Activated CD4-positive, alpha-beta T cell treated with anti-CD3 and anti-CD28 coated beads for 48 hours (primary cell): ENCODE measurements at regions not wholly inside any gene's neighbourhood (a gene's known extent, or its start where the extent isn't known, plus 50 kb on each side); places are given as distances from the start of the nearest gene placed in this dataset.
"Not testable (repeated sequence)": the region's sequence is repeated elsewhere in the genome, so short reads cannot be mapped to it uniquely, and the experiment has no call there.

ENCODE experiments used
- DNase-seq: peaks from one replicate; pipeline ENCODE4 v3.0.0-alpha.2; 2020

DNA sequence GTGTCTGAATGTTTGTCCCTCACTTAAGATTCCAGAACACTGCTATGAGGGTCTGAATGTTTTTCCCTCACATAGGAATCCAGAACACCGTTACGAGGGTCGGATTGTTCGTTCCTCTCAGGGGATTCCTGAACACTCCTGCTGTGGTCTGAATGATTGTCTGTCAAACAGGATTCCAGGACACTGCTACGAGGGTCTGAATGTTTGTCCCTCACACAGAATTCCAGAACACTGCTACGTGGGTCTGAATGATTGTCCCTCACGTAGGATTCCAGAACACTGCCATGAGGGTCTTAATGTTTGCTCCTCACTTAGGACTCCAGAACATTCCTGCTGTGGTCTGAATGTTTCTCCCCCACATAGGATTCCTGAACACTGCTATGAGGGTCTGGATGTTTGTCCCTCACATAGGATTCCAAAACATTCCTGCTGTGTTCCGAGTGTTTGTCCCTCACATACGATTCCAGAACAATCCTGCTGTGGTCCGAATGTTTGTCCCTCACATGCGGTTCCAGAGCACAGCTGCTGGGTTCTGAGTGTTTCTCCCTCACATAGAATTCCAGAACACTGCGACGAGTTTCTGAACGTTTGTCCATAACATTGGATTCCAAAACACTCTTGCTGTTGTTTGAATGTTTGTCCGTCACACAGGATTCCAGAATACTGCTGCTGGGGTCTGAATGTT, 199.5 kb downstream of the FOXD4L6 start:
- no peak for DNase-seq

DNA sequence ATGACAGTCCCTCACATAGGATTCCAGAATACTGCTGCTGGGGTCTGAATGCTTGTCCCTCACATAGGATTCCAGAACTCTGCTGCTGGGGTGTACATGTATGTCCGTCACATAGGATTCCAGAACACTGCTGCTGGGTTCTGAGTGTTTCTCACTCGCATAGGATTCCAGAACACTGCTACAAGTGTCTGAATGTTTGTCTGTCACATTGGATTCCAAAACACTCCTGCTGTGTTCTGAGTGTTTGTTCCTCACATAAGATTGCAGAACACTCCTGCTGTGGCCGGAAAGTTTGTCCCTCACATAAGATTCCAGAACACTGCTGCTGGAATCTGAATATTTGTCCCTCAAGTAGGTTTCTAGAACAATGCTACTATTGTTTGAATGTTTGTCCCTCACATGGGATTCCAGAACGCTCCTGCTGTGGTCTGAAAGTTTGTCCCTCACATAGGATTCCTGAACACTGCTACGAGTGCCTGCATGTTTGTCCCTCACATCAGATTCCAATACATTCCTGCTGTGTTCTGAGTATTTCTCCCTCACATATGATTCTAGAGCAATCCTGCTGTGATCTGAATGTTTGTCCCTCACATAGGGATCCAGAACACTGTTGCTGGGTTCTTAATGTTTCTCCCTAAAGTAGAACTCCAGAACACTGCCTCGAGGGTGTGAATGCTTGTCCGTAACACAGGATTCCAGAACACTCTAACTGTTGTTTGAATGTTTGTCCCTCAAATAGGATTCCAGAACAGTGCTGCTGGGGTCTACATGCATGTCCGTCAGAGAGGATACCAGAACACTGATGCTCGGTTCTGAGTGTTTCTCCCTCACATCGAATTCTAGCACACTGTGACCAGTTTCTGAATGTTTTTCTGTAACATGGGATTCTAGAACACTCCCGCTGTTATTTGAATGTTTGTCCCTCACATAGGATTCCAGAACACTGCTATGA, 200.4 kb downstream of the FOXD4L6 start:
- no peak for DNase-seq

DNA sequence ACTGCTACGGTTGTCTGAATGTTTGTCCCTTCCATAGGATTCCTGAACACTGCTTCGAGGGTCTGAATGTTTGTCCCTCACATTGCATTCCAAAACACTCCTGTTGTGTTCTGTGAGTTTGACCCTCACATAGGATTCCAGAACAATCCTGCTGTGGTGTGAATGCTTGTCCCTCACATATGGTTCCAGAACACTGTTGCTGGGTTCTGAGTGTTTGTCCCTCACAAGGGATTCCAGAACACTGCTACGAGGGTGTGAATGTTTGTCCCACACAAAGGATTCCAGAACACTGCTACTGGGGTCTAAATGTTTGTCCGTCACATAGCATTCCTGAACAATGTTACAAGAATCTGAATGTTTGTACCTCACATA, 201.2 kb downstream of the FOXD4L6 start:
- DNase-seq = no peak

DNA sequence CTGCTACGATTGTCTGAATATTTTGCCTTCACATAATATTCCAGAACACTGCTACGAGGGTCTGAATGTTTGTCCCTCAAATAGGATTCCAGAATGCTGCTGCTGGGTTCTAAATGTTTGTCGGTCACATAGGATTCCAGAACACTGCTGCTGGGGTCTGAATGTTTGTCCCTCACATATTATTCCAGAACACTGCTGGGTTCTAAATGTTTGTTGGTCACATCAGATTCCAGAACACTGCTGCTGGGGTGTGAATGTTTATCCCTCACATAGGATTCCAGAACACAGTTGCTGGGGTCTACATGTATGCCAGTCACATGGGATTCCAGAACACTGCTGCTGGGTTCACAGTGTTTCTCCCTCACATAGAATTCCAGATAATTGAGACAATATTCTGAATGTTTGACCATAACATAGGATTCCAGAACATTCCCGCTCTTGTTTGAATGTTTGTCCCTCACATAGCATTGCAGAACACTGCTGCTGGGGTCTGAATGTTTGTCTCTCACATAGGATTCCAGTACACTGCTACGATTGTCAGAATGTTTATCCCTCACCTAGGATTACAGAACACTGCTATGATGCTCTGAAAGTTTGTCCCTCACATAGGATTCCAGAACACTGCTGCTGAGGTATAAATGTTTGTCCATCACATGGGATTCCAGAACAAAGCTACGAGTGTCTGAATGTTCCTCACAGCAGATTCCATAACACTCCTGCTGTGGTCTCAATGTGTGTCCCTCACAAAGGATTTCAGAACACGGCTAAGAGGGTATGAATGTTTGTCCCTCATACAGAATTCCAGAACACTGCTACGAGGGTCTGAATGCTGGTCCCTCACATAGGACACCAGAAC, 201.8 kb downstream of the FOXD4L6 start:
- DNase-seq = no peak

DNA sequence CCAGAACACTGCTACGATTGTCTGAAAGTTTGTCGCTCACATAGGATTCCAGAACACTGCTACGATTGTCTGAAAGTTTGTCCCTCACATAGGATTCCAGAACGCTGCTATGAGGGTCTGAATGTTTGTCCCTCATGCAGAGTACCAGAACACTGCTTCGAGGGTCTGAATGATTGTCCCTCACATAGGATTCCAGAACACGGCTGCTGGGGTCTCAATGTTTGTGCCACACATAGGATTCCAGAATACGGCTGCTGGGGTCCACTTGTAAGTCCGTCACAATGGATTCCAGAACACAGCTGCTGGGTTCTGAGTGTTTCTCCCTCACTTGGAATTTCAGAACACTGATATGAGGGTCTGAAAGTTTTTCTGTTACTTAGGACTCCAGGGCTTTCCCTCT, 203.3 kb downstream of the FOXD4L6 start:
- DNase-seq = no peak

DNA sequence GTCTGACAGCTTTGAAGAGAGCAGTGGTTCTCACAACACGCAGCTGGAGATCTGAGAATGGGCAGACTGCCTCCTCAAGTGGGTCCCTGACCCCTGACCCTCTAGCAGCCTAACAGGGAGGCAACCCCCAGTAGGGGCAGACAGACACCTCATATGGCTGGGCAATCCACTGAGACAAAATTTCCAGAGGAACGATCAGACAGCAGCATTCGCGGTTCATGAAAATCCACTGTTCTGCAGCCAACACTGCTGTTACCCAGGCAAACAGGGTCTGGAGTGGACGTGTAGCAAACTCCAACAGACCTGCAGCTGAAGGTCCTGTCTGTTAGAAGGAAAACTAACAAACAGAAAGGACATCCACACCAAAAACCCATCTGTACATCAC, 212.1 kb downstream of the FOXD4L6 start:
- not testable (repeated sequence) for DNase-seq

DNA sequence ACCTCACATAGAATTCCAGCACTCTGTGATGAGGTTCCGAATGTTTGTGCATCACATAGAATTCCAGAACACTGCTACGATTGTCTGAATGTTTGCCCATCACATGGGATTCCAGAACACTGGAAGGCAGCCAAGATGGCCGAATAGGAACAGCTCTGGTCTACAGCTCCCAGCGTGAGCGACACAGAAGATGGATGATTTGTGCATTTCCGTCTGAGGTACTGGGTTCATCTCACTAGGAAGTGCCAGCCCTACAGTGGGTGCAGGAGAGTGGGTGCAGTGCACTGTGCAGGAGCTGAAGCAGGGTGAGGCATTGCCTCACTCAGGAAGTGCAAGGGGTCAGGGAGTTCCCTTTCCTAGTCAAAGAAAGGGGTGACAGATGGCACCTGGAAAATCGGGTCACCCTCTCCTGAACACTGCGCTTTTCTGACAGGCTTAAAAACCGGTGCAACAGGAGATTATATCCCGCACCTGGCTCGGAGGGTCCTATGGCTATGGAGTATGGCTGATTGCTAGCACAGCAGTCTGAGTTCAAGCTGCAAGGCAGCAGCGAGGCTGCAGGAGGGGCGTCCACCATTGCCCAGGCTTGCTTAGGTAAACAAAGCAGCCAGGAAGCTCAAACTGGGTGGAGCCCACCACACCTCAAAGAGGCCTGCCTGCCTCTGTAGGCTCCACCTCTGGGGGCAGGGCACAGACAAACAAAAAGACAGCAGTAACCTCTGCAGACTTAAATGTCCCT, 212.7 kb downstream of the FOXD4L6 start:
- not testable (repeated sequence) for DNase-seq

DNA sequence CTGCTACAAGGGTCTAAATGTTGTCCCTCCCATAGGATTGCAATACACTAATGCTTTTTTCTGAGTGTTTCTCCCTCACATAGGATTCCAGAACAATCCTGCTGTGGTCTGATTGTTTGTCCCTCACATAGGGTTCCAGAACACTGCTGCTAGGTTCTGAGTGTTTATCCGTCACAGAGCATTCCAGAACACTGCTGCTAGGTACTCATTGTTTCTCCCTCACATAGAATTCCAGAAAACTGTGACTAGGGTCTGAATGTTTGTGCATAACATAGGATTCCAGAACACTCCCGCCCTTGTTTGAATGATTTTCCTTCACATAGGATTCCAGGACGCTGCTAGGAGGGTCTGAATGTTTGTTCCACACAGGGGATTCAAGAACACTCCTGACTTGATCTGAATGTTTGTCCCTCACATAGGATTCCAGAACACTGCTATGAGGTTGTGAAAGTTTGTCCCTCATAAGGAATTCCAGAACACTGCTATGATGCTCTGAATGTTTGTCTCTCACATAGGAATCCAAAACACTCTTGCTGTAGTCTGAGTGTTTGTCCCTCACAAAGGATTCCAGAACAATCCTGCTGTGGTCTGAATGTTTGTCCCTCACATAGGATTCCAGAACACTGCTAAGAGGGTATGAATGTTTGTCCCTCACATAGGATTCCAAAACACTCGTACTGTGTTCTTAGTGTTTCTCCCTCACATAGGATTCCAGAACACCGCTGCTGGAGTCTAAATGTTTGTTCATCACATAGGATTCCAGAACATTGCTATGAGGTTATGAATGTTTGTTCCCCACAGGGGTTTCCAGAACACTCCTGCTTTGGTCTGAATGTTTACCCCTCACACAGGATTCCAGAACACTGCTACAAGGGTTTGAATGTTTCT, 213.5 kb downstream of the FOXD4L6 start:
- DNase-seq = no peak

DNA sequence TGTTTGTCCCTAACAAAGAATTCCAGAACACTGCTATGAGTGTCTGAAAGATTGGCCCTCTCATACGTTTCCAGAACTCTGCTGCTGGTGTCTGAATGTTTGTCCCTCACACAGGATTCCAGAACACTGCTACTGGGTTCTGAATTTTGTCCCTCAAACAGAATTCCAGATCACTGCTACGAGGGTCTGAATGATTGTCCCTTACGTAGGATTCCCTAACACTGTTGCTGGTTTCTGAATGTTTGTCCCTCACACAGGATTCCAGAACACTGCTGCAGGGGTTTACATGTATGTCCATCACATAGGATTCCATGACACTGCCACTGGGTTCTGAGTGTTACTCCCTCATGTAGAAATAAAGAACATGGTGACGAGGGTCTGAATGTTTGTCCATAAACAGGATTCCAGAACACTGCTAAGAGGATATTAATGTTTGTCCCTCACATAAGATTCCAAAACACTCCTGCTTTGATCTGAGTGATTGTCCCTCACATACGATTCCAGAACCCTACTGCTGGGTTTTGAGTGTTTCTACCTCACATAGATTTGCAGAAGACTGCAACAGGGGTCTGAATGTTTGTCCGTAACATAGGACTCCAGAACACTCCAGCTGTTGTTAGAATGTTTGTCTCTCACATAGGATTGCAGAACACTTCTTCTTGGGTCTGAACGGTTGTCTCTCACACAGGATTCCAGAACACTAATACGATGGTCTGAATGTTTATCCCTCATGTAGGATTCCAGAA, 214.4 kb downstream of the FOXD4L6 start:
- DNase-seq = no peak

DNA sequence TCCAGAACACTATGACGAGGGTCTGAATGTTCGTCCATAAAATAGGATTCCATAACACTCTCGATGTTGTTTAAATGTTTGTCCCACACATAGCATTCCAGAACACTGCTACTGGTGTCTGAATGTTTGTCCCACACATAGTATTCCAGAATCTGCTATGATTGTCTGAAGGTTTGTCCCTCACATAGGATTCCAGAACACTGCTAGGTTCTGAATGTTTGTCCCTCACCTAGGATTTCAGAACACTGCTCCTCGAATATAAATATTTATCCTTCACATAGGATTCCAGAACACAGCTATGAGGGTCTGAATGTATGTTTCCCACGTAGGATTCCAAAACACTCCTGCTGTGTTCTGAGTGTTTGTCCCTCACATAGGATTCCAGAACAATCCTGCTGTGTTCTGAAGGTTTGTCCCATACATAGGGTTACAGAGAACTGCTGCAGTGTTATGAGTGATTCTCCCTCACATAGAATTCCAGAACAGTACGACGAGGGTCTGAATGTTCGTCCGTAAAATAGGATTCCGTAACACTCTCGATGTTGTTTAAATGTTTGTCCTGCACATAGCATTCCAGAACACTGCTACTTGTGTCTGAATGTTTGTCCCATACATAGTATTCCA, 215.3 kb downstream of the FOXD4L6 start:
- DNase-seq = no peak

DNA sequence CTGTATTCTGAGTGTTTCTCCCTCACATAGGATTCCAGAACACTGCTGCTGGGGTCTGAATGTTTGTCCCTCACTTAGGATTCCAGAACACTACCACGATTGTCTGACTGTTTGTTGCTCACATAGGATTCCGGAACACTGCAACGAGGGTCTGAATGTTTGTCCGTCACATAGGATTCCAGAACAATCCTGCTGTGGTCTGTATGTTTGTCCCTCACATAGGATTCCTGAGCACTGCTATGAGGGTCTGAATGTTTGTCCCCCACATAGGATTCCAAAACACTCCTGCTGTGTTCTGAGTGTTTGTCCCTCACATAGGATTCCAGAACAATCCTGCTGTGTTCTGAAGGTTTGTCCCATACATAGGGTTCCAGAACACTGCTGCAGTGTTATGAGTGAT, 215.8 kb downstream of the FOXD4L6 start:
- DNase-seq = not testable (repeated sequence)

DNA sequence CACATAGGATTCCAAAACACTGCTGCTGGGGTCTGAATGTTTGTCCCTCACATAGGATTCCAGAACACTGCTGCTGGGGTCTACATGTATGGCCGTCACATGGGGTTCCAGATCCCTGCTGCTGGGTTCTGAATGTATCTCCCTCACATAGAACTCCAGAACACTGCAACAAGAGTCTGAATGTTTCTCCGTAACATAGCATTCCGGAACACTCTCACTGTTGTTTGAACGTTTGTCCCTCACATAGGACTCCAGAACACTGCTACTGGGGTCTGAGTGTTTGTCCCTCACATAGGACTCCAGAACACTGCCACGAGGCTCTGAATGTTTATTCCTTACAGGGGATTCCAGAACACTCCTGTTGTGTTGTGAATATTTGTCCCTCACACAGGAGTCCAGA, 216.8 kb downstream of the FOXD4L6 start:
- DNase-seq = no peak

DNA sequence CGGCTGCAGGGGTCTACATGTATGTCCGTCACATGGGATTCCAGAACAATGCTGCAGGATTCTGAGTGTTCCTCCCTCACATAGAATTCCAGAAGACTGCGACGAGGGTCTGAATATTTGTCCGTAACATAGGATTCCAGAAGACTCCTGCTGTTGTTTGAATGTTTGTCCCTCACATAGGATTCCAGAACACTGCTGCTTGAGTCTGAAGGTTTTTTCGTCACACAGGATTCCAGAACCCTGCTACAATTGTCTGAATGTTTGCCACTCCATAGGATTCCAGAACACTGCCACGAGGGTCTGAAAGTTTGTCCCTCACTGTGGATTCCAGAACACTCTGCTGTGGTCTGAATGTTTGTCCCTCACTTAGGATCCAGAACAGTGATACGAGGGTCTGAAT, 217.5 kb downstream of the FOXD4L6 start:
- not testable (repeated sequence) for DNase-seq

DNA sequence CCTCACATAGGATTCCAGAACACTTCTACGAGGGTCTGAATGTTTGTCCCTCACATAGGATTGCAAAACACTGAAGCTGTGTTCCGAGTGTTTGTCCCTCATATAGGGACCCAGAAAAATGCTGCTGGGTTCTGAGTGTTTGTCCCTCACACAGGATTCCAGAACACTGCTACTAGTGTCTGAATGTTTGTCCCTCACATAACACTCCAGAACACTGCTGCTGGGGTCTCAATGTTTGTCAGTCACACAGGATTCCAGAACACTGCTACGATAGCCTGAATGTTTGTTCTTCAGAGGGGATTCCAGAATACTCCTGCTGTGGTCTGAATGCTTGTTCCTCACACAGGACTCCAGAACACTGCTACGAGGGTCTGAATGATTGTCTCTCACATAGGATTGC, 218.7 kb downstream of the FOXD4L6 start:
- DNase-seq = no peak

DNA sequence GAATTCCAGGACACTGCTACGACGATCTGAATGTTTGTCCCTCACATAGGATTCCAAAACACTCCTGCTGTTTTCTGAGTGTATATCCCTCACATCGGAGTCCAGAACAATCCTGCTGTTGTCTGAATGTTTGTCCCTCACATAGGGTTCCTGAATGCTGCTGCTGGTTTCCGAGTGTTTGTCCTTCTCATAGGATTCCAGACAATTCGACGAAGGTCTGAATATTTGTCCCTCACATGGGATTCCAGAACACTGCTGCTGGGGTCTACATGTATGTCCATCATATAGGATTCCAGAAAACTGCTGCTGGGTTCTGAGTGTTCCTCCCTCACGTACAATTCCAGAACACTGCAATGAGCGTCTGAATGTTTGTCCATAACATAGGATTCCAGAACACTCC, 219.4 kb downstream of the FOXD4L6 start:
- not testable (repeated sequence) for DNase-seq

DNA sequence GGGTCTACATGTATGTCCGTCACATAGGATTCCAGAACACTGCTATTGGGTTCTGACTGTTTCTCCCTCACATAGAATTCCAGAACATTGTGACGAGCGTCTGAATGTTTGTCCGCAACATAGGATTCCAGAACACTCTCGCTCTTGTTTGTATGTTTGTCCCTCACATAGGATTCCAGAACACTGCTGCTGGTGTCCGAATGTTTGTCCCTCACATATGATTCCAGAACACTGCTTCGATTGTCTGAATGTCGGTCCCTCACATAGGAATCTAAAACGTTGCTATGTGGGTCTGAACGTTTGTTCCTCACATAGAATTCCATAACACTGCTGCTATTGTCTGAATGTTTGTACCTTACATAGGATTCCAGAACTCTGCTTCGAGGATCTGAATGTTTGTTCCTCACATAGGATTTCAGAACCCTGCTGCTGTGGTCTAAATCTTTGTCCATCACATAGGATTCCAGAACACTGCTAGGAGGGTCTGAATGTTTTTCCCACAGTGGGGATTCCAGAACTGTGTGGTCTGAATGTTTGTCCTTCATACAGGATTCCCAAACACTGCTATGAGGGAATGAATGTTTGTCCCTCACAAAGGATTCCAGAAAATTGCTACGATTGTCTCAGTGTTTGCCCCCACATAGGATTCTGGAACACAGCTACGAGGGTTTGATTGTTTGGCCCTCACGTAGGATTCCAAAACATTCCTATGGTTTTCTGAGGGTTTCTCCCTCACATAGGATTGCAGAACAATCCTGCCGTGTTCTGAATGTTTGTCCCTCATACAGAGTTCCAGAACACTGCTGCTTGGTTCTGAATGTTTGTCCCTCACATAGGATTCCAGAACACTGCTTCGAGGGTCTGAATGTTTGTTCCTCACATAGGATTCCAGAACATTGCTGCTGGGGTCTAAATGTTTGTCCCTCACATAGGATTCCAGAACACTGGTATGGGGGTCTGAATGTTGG, 220.5 kb downstream of the FOXD4L6 start:
- DNase-seq = no peak

DNA sequence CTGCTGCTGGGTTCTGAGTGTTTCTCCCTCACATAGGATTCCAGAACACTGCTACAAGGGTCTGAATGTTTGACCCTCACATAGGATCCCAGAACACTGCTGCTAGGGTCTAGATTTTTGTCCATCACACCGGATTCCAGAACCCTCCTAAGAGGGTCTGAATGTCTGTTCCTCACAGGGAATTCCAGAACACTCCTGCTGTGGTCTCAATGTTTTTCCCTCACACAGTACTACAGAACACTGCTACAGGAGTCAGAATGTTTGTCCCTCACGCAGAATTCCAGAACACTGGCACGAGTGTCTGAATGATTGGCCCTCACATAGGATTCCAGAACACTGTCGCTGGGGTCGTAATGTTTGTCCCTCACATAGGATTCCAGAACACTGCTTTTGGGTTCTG, 221.6 kb downstream of the FOXD4L6 start:
- not testable (repeated sequence) for DNase-seq

DNA sequence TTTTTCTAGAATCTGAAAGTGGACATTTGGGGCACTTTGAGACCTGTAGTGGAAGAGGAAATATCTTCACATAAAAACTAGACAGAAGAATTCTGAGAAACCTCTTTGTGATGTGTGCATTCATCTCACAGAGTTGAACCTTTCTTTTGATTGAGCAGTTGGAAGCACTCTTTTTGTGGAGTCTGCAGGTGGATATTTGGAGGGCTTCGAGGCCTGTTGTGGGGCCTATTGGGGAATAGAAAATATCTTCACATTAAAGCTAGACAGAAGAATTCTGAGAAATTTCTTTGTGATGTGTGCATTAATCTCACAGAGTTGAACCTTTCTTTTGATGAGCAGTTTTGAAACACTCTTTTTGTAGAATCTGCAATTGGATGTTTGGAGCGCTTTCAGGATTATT, 236.2 kb downstream of the FOXD4L6 start:
- DNase-seq = not testable (repeated sequence)

DNA sequence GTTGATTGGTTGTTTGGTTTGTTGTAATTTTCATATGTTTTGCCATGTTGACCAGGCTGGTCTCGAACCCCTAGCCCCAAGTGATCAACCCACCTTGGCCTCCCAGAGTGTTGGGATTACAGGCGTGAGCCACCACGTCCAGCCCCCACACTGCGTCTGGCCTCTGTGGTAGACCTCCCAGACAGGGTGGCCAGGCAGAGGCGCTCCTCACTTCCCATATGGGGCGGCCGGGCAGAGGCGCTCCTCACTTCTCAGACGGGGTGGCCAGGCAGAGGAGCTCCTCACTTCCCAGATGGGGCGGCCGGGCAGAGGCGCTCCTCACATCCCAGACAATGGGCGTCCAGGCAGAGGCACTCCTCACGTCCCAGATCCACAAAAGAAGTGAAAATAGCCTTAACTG, 242.6 kb downstream of the FOXD4L6 start:
- DNase-seq = not testable (repeated sequence)
